Spleen (tissue), 11 donors: ENCODE measurements at regions not wholly inside any gene's neighbourhood (a gene's known extent, or its start where the extent isn't known, plus 50 kb on each side); places are given as distances from the start of the nearest gene placed in this dataset.

Source experiments
- DNase-seq: peaks from one replicate; pipeline ENCODE4 v3.0.0-alpha.2; 2020
- H3K27ac ChIP-seq, 8 donors: fragments of 200-600 bp; sonication (generic) in 7 of 8; 1 replicate in 4 of 8; 2 replicates in 4 of 8; pipeline versions ENCODE4 v1.5.0 to v1.8.0; 2016 to 2021; ENCODE audit warnings: inconsistent platforms in 4 of 8, mild to moderate bottlenecking in 4 of 8, moderate library complexity in 1 of 8
- H3K27me3 ChIP-seq, 7 donors: fragments of 200-600 bp; sonication (generic) in 6 of 7; replicated peaks in 1 of 7; 1 replicate in 4 of 7; 2 replicates in 3 of 7; pipeline versions ENCODE4 v1.5.0 to v1.8.0; 2016 to 2021; ENCODE audit warnings: inconsistent platforms in 3 of 7, mild to moderate bottlenecking in 1 of 7
- H3K36me3 ChIP-seq, 6 donors: fragments of 200-600 bp; sonication (generic) in 5 of 6; 1 replicate in 4 of 6; 2 replicates in 2 of 6; pipeline versions ENCODE4 v1.5.0 to v1.8.0; 2016 to 2021; ENCODE audit warnings: inconsistent platforms in 2 of 6
- H3K4me1 ChIP-seq, 6 donors: fragments of 200-600 bp; sonication (generic) in 5 of 6; 1 replicate in 3 of 6; 2 replicates in 3 of 6; pipeline versions ENCODE4 v1.5.0 to v1.8.0; 2016 to 2021; ENCODE audit warnings: inconsistent platforms in 3 of 6
- H3K4me3 ChIP-seq, 8 donors: fragments of 200-600 bp; sonication (generic) in 7 of 8; 1 replicate in 4 of 8; 2 replicates in 4 of 8; pipeline versions ENCODE4 v1.5.0 to v1.8.0; 2016 to 2021; ENCODE audit warnings: inconsistent platforms in 4 of 8, mild to moderate bottlenecking in 4 of 8, moderate library complexity in 2 of 8
- H3K9me3 ChIP-seq, 8 donors: fragments of 200-600 bp; sonication (generic) in 7 of 8; 1 replicate in 4 of 8; 2 replicates in 4 of 8; pipeline versions ENCODE4 v1.5.0 to v1.8.0; 2016 to 2021; ENCODE audit warnings: inconsistent platforms in 4 of 8
- CTCF ChIP-seq, 11 experiments: fragments of 200-600 bp in 7 of 11; fragments of 450-650 bp in 4 of 11; sonication (generic) in 4 of 11; IDR thresholded peaks in 8 of 11; conservative IDR thresholded peaks in 3 of 11; 1 replicate in 7 of 11; 2 replicates in 4 of 11; pipeline versions ENCODE4 v1.4.0 to v1.8.0; 2016 to 2021; ENCODE audit warnings: antibody characterized with exemption in 11 of 11, inconsistent platforms in 4 of 11, mild to moderate bottlenecking in 1 of 11
- POLR2A ChIP-seq, 3 donors: fragments of 450-650 bp; IDR thresholded peaks; one replicate each; pipeline ENCODE4 v1.5.1; 2017; ENCODE audit warnings: antibody characterized with exemption in 3 of 3, mild to moderate bottlenecking in 1 of 3
- POLR2AphosphoS5 ChIP-seq, 3 donors: sonication (generic); formaldehyde crosslinking; IDR thresholded peaks; one replicate each; pipeline ENCODE4 v1.5.1; 2017; ENCODE audit warnings: antibody characterized with exemption in 3 of 3
- WGBS, 5 donors: extraction: QIAGEN DNeasy Blood & Tissue Kit in 3 of 5; methylation state at CpG; one replicate each; pipeline versions ENCODE4 v1.1.5 to v1.1.7; 2013 to 2018; 5-methylcytosine and 5-hydroxymethylcytosine counted together
- intact Hi-C: fragments of 100-400 bp; cut with DNase I; formaldehyde crosslinking; loops from one replicate; pipeline ENCODE4 v1.15.0; 2023; ENCODE audit warnings: low total_unique reads
- donor health status: healthy with polysubstance abuse.
- donor health status: DM: no; HTN: no; CAD: no; lungs with moderate emphysema.
- donor health status: DM: no; HTN: no; CAD: no.
- donor health status: Bipolar disorder and iron deficiency.
- donor health status: healthy.
- donor health status: DM: no; HTN: no; CAD: no.
- donor health status: DM: yes; HTN: yes; CAD: no.

- TF ChIP-seq CTCF (IDR thresholded peaks at IDR 0.05 in 8 of 11, conservative IDR thresholded peaks at IDR 0.05 in 3 of 11) (no peak), POLR2AphosphoS5 (IDR thresholded peaks at IDR 0.05) (no peak), POLR2A (IDR thresholded peaks at IDR 0.05) (no peak)
- DNase-seq = no peak
- Histone ChIP-seq H3K9me3 (no peaks in the 10 kb centered on the region), H3K27ac (peak overlapping the region in 1 of 8 donors; percentile 31), H3K36me3 (no peaks in the 10 kb centered on the region), H3K27me3 (no peaks in the 10 kb centered on the region), H3K4me3 (no peak overlapping the region), H3K4me1 (peaks cover 0 to 18% (median 4%) of the 10 kb centered on the region in 6 donors)
- intact Hi-C loops = no loop called here
- WGBS, 5 donors = 43 to 71% (median 64%) methylated on average over 3 of the region's 3 CpGs
Observed at GRCh38 chr6:14929291-14929690, 316.6 kb upstream of the JARID2 start.

GRCh38 chr6:14930366-14930989 lies 315.4 kb upstream of the JARID2 start:
- 83 to 95% (median 92%) methylated on average over 2 of the region's 2 CpGs for WGBS, 5 donors
- Histone ChIP-seq H3K36me3 (no peaks in the 10 kb centered on the region), H3K4me1 (peaks cover 0 to 7% (median 1%) of the 10 kb centered on the region in 6 donors), H3K27ac (no peak overlapping the region), H3K9me3 (no peaks in the 10 kb centered on the region), H3K27me3 (no peaks in the 10 kb centered on the region), H3K4me3 (no peak overlapping the region)
- TF ChIP-seq CTCF (IDR thresholded peaks at IDR 0.05 in 8 of 11, conservative IDR thresholded peaks at IDR 0.05 in 3 of 11) (no peak), POLR2A (IDR thresholded peaks at IDR 0.05) (no peak), POLR2AphosphoS5 (IDR thresholded peaks at IDR 0.05) (no peak)
- intact Hi-C loops = no loop called here
- no peak for DNase-seq

- Histone ChIP-seq H3K4me1 (peaks cover 0 to 7% (median 1%) of the 10 kb centered on the region in 6 donors), H3K4me3 (no peak overlapping the region), H3K9me3 (no peaks in the 10 kb centered on the region), H3K36me3 (no peaks in the 10 kb centered on the region), H3K27me3 (no peaks in the 10 kb centered on the region), H3K27ac (no peak overlapping the region)
- WGBS, 5 donors = 78 to 88% (median 85%) methylated on average over 8 of the region's 8 CpGs
- TF ChIP-seq CTCF (IDR thresholded peaks at IDR 0.05 in 8 of 11, conservative IDR thresholded peaks at IDR 0.05 in 3 of 11) (no peak), POLR2A (IDR thresholded peaks at IDR 0.05) (no peak), POLR2AphosphoS5 (IDR thresholded peaks at IDR 0.05) (no peak)
- DNase-seq = no peak
- intact Hi-C loops = no loop called here
Observed at GRCh38 chr6:14932485-14933182, 313.2 kb upstream of the JARID2 start.

GRCh38 chr6:14933183-14933544 lies 312.7 kb upstream of the JARID2 start:
- intact Hi-C loops = no loop called here
- WGBS, 5 donors = 80 to 94% (median 88%) methylated on average over 4 of the region's 4 CpGs
- DNase-seq = no peak
- no peaks in the 10 kb centered on the region for H3K27me3 ChIP-seq
- TF ChIP-seq POLR2A (IDR thresholded peaks at IDR 0.05) (no peak), POLR2AphosphoS5 (IDR thresholded peaks at IDR 0.05) (no peak), CTCF (IDR thresholded peaks at IDR 0.05 in 8 of 11, conservative IDR thresholded peaks at IDR 0.05 in 3 of 11) (no peak)
- H3K27ac ChIP-seq = no peak overlapping the region
- no peaks in the 10 kb centered on the region for H3K9me3 ChIP-seq
- H3K36me3 ChIP-seq = no peaks in the 10 kb centered on the region
- H3K4me3 ChIP-seq = no peak overlapping the region
- H3K4me1 ChIP-seq = peaks cover 0 to 7% (median 1%) of the 10 kb centered on the region in 6 donors
